ENCODE measurements at regions not wholly inside any gene's neighbourhood (a gene's known extent, or its start where the extent isn't known, plus 50 kb on each side); places are given as distances from the start of the nearest gene placed in this dataset.

DNA sequence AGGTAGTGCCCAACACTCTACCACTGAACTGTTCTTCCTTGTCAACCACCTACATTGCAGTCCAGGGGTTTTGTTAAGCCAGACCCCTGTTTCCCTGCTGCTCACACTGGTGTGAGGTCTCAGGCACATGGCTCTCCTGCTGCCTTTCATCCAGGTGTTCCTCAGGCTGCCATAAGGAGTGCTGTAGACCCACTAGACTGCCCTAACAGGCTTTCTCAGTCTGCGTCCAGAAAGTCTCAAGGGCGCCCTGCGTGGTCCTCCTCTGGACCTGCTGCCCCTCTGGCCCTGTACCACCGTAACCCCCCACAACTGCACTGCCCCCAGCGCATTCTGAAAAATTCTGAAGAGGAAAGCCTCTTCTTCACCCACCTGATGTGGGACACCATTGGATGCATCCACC lies 225.7 kb upstream of the ANKRD30A start:
- TF ChIP-seq, protein P1, sequence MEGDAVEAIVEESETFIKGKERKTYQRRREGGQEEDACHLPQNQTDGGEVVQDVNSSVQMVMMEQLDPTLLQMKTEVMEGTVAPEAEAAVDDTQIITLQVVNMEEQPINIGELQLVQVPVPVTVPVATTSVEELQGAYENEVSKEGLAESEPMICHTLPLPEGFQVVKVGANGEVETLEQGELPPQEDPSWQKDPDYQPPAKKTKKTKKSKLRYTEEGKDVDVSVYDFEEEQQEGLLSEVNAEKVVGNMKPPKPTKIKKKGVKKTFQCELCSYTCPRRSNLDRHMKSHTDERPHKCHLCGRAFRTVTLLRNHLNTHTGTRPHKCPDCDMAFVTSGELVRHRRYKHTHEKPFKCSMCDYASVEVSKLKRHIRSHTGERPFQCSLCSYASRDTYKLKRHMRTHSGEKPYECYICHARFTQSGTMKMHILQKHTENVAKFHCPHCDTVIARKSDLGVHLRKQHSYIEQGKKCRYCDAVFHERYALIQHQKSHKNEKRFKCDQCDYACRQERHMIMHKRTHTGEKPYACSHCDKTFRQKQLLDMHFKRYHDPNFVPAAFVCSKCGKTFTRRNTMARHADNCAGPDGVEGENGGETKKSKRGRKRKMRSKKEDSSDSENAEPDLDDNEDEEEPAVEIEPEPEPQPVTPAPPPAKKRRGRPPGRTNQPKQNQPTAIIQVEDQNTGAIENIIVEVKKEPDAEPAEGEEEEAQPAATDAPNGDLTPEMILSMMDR (conservative IDR thresholded peaks at IDR 0.05; ENCODE audit: low read depth, low read length): no peak
- TF ChIP-seq POLR2A (IDR thresholded peaks at IDR 0.05; ENCODE audit: low read depth, low read length) (no peak), MAFK (IDR thresholded peaks at IDR 0.05; ENCODE audit: low read depth, low read length) (no peak), CEBPB (IDR thresholded peaks at IDR 0.05; ENCODE audit: low read depth, low read length) (no peak), MAZ (IDR thresholded peaks at IDR 0.05; ENCODE audit: borderline replicate concordance, low read depth, low read length) (no peak), MXI1 (IDR thresholded peaks at IDR 0.05; ENCODE audit: borderline replicate concordance, low read depth, low read length) (no peak)
- TF ChIP-seq, protein P2, sequence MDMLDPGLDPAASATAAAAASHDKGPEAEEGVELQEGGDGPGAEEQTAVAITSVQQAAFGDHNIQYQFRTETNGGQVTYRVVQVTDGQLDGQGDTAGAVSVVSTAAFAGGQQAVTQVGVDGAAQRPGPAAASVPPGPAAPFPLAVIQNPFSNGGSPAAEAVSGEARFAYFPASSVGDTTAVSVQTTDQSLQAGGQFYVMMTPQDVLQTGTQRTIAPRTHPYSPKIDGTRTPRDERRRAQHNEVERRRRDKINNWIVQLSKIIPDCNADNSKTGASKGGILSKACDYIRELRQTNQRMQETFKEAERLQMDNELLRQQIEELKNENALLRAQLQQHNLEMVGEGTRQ (IDR thresholded peaks at IDR 0.05; ENCODE audit: low read depth, low read length): no peak

Data from IMR-90 (cell line).